Endodermal cell (in vitro differentiated cells): ENCODE measurements at regions not wholly inside any gene's neighbourhood (a gene's known extent, or its start where the extent isn't known, plus 50 kb on each side); places are given as distances from the start of the nearest gene placed in this dataset.

Experiments
- DNase-seq: peaks from one replicate; pipeline ENCODE4 v3.0.0-alpha.2; 2017
- H3K27ac ChIP-seq: 2 replicates; pipeline ENCODE4 v1.5.1; 2013; ENCODE audit warnings: mild to moderate bottlenecking, low read depth, low read length, moderate library complexity
- H3K27me3 ChIP-seq: 2 replicates; pipeline ENCODE4 v1.6.1; 2013; ENCODE audit warnings: mild to moderate bottlenecking, low read length, moderate library complexity; ENCODE audit not compliant: insufficient read depth, control insufficient read depth, poor library complexity, severe bottlenecking
- H3K36me3 ChIP-seq: 2 replicates; pipeline ENCODE4 v1.7.0; 2013; ENCODE audit warnings: mild to moderate bottlenecking, low read length, moderate library complexity; ENCODE audit not compliant: control insufficient read depth, insufficient read depth
- H3K4me1 ChIP-seq: one replicate; pipeline ENCODE4 v1.7.0; 2013; ENCODE audit warnings: low read length; ENCODE audit not compliant: control insufficient read depth, insufficient read depth
- H3K4me3 ChIP-seq: 2 replicates; pipeline ENCODE4 v1.5.1; 2013; ENCODE audit warnings: mild to moderate bottlenecking, low read length, moderate library complexity
- H3K9ac ChIP-seq: 2 replicates; pipeline ENCODE4 v1.6.1; 2013; ENCODE audit warnings: mild to moderate bottlenecking, low read length, moderate library complexity; ENCODE audit not compliant: poor library complexity, severe bottlenecking; ENCODE audit errors: extremely low read depth
- H3K9me3 ChIP-seq: 2 replicates; pipeline ENCODE4 v1.6.1; 2013; ENCODE audit warnings: mild to moderate bottlenecking, low read length, moderate library complexity; ENCODE audit not compliant: control insufficient read depth
- H3K27ac Mint-ChIP-seq: 2 replicates; pipeline ENCODE4 v1.8.0; 2020; ENCODE audit warnings: mixed read lengths
- H3K27me3 Mint-ChIP-seq: 2 replicates; pipeline ENCODE4 v1.8.0; 2021; ENCODE audit warnings: mild to moderate bottlenecking, mixed read lengths; ENCODE audit not compliant: insufficient read depth
- H3K36me3 Mint-ChIP-seq: 2 replicates; pipeline ENCODE4 v1.8.0; 2020; ENCODE audit warnings: low read depth, mixed read lengths
- H3K4me1 Mint-ChIP-seq: 2 replicates; pipeline ENCODE4 v1.8.0; 2020; ENCODE audit warnings: mixed read lengths
- H3K4me3 Mint-ChIP-seq: 2 replicates; pipeline ENCODE4 v1.8.0; 2020; ENCODE audit warnings: mild to moderate bottlenecking, moderate library complexity, mixed read lengths
- H3K9me3 Mint-ChIP-seq: 2 replicates; pipeline ENCODE4 v1.8.0; 2020; ENCODE audit warnings: mild to moderate bottlenecking, mixed read lengths
- CTCF ChIP-seq: fragments of 200-600 bp; sonication (generic); conservative IDR thresholded peaks from 2 replicates; pipeline ENCODE4 v1.5.0; 2021; ENCODE audit warnings: antibody characterized with exemption, mild to moderate bottlenecking
- WGBS, 2 experiments: methylation state at CpG; one replicate each; pipeline versions ENCODE4 v1.1.5 to v1.1.7; 2013; ENCODE audit warnings: missing lambda C conversion rate in 2 of 2, mixed read lengths in 1 of 2; ENCODE audit not compliant: insufficient coverage in 1 of 2, insufficient read length in 1 of 2; 5-methylcytosine and 5-hydroxymethylcytosine counted together

- Mint-ChIP-seq H3K4me1 (peaks cover 9% of the 10 kb centered on the region), H3K27me3 (peaks cover 7% of the 10 kb centered on the region), H3K4me3 (no peak overlapping the region), H3K36me3 (no peaks in the 10 kb centered on the region), H3K9me3 (peaks cover 8% of the 10 kb centered on the region), H3K27ac (no peak overlapping the region)
- Histone ChIP-seq H3K9ac (no peak overlapping the region), H3K9me3 (no peaks in the 10 kb centered on the region), H3K4me3 (no peak overlapping the region), H3K4me1 (peaks cover 3% of the 10 kb centered on the region), H3K27me3 (peaks cover 4% of the 10 kb centered on the region), H3K27ac (no peak overlapping the region), H3K36me3 (no peaks in the 10 kb centered on the region)
- TF ChIP-seq CTCF: no peak
- DNase-seq: no peak
These were observed 165.9 kb downstream of the CARTPT start for GRCh38 chr5:71884926-71885325.

- Mint-ChIP-seq H3K27me3 (peaks cover 10% of the 10 kb centered on the region), H3K9me3 (peaks cover 8% of the 10 kb centered on the region), H3K4me1 (no peaks in the 10 kb centered on the region), H3K36me3 (no peaks in the 10 kb centered on the region), H3K27ac (no peak overlapping the region), H3K4me3 (no peak overlapping the region)
- Histone ChIP-seq H3K9ac (no peak overlapping the region), H3K9me3 (no peaks in the 10 kb centered on the region), H3K27me3 (peaks cover 4% of the 10 kb centered on the region), H3K4me1 (no peaks in the 10 kb centered on the region), H3K36me3 (no peaks in the 10 kb centered on the region), H3K4me3 (no peak overlapping the region), H3K27ac (no peak overlapping the region)
- TF ChIP-seq CTCF: no peak
- no peak for DNase-seq
- 100% methylated on average over 1 of the region's 2 CpGs; no CpG with 5 or more reads in 1 of the 2 experiments for WGBS, 2 experiments
These were observed 167.3 kb downstream of the CARTPT start for GRCh38 chr5:71886406-71886805.

GRCh38 chr5:71887680-71888079 lies 168.6 kb downstream of the CARTPT start:
- DNase-seq: no peak
- no peaks in the 10 kb centered on the region for H3K36me3 Mint-ChIP-seq
- no peaks in the 10 kb centered on the region for H3K36me3 ChIP-seq
- no peak overlapping the region for H3K4me3 ChIP-seq
- H3K27me3 ChIP-seq: peaks cover 4% of the 10 kb centered on the region
- H3K27me3 Mint-ChIP-seq: peaks cover 7% of the 10 kb centered on the region
- no peaks in the 10 kb centered on the region for H3K4me1 ChIP-seq
- H3K9me3 ChIP-seq: no peaks in the 10 kb centered on the region
- 74 to 75% methylated on average over 2 of the region's 2 CpGs for WGBS, 2 experiments
- no peak overlapping the region for H3K9ac ChIP-seq
- peaks cover 8% of the 10 kb centered on the region for H3K9me3 Mint-ChIP-seq
- no peak for TF ChIP-seq CTCF
- H3K4me3 Mint-ChIP-seq: no peak overlapping the region
- no peak overlapping the region for H3K27ac Mint-ChIP-seq
- no peaks in the 10 kb centered on the region for H3K4me1 Mint-ChIP-seq
- H3K27ac ChIP-seq: no peak overlapping the region
